ENCODE measurements at regions not wholly inside any gene's neighbourhood (a gene's known extent, or its start where the extent isn't known, plus 50 kb on each side); places are given as distances from the start of the nearest gene placed in this dataset.

DNA sequence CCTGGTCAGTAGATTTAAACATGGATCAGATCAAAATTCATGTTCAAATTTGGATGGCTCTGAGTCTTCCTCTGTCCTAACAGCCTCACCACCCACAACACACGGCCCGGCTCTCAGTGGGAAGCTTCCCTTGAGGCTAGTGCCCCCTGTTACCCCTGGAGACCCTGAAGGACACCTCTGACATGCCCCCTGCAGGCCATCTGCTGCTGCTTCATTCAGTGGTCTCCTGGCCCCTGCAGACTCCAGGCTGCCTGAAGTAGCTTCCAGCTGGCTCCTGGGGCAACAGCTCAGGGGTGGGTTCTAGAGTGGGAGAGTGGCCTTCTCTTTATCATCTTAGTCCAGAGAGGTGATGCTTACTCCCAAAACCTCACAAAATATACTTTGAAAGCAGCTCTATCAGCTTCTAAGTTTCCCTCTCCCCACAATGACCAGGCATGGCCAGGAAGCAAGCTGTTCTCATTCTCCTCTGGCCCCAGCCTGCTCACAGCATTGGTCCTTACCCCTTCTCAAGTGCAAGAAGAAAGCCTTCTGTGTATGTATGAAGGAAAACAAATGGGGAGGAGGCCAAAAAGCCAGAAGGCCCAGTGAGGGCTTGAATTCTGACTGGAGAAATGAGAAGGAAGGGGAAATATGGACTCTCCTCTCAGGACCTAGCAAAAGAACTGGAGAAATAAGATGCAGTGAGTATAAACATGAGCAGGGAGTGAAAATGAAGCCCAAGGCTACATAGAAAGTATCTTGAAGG, 189.6 kb upstream of the INHBA start:
- intact Hi-C loops (cut with DNase I) = no loop called here
- H3K9me3 ChIP-seq = no peaks in the 10 kb centered on the region
- 90 to 91% methylated on average over 2 of the region's 2 CpGs for WGBS, 2 donors
- H3K36me3 ChIP-seq = no peaks in the 10 kb centered on the region
- no peak overlapping the region for H3K27ac ChIP-seq
- no peaks in the 10 kb centered on the region for H3K27me3 ChIP-seq
- TF ChIP-seq, protein P1, sequence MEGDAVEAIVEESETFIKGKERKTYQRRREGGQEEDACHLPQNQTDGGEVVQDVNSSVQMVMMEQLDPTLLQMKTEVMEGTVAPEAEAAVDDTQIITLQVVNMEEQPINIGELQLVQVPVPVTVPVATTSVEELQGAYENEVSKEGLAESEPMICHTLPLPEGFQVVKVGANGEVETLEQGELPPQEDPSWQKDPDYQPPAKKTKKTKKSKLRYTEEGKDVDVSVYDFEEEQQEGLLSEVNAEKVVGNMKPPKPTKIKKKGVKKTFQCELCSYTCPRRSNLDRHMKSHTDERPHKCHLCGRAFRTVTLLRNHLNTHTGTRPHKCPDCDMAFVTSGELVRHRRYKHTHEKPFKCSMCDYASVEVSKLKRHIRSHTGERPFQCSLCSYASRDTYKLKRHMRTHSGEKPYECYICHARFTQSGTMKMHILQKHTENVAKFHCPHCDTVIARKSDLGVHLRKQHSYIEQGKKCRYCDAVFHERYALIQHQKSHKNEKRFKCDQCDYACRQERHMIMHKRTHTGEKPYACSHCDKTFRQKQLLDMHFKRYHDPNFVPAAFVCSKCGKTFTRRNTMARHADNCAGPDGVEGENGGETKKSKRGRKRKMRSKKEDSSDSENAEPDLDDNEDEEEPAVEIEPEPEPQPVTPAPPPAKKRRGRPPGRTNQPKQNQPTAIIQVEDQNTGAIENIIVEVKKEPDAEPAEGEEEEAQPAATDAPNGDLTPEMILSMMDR (IDR thresholded peaks at IDR 0.05) = no peak
- no peak for TF ChIP-seq POLR2A (IDR thresholded peaks at IDR 0.05)
- no peak for DNase-seq
- no peak overlapping the region for H3K4me3 ChIP-seq (replicated peaks in 1 of 3)
- H3K4me1 ChIP-seq = no peaks in the 10 kb centered on the region

DNA sequence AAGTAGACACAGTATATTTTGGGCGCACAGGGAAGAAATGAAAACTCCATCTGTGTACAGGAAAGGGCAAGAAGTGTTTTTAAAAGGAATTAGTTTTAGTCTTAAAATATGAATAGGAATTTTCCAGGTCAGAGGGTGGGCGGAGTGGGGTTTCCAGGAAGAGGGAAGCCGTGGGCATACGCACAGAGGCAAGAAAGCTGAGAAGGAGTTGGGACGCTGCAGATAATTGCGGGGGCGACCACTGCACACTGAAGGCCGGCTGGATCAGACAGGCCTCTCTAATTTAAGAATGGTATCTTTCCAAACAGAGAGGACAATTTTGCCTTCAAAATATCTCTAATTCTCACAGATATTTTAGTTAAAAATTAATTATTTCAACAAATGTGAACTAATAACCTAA, 189.1 kb upstream of the INHBA start:
- DNase-seq = no peak
- intact Hi-C loops (cut with DNase I) = no loop called here
- Histone ChIP-seq H3K4me1 (no peaks in the 10 kb centered on the region), H3K27me3 (no peaks in the 10 kb centered on the region), H3K4me3 (replicated peaks in 1 of 3) (no peak overlapping the region), H3K27ac (no peak overlapping the region), H3K36me3 (no peaks in the 10 kb centered on the region), H3K9me3 (no peaks in the 10 kb centered on the region)
- WGBS, 2 donors = 80 to 82% methylated on average over 8 of the region's 8 CpGs
- TF ChIP-seq POLR2A (IDR thresholded peaks at IDR 0.05) = no peak
- TF ChIP-seq, protein P1 (IDR thresholded peaks at IDR 0.05) = no peak

GRCh38 chr7:41890631-41891274, 187.9 kb upstream of the INHBA start:
- WGBS, 2 donors = 83 to 85% methylated on average over 9 of the region's 9 CpGs
- H3K27ac ChIP-seq = no peak overlapping the region
- no peaks in the 10 kb centered on the region for H3K9me3 ChIP-seq
- H3K27me3 ChIP-seq = no peaks in the 10 kb centered on the region
- intact Hi-C loops (cut with DNase I) = no loop called here
- DNase-seq = no peak
- no peaks in the 10 kb centered on the region for H3K36me3 ChIP-seq
- no peaks in the 10 kb centered on the region for H3K4me1 ChIP-seq
- H3K4me3 ChIP-seq (replicated peaks in 1 of 3) = no peak overlapping the region
- TF ChIP-seq, protein P1 (IDR thresholded peaks at IDR 0.05) = no peak
- no peak for TF ChIP-seq POLR2A (IDR thresholded peaks at IDR 0.05)

- Histone ChIP-seq H3K4me1 (no peaks in the 10 kb centered on the region), H3K27me3 (no peaks in the 10 kb centered on the region), H3K4me3 (replicated peaks in 1 of 3) (no peak overlapping the region), H3K9me3 (no peaks in the 10 kb centered on the region), H3K27ac (no peak overlapping the region), H3K36me3 (no peaks in the 10 kb centered on the region)
- 89 to 90% methylated on average over 4 of the region's 4 CpGs for WGBS, 2 donors
- no peak for DNase-seq
- TF ChIP-seq POLR2A (IDR thresholded peaks at IDR 0.05) = no peak
- intact Hi-C loops (cut with DNase I) = no loop called here
Observed at GRCh38 chr7:41889472-41889871, 186.6 kb upstream of the INHBA start.

GRCh38 chr7:41889040-41889439, 186.2 kb upstream of the INHBA start:
- DNase-seq = no peak
- intact Hi-C loops (cut with DNase I) = no loop called here
- 76 to 87% methylated on average over 5 of the region's 5 CpGs for WGBS, 2 donors

More at GRCh38 chr7:41889040-41889439, 186.2 kb upstream of the INHBA start:
- Histone ChIP-seq H3K27ac (no peak overlapping the region), H3K27me3 (no peaks in the 10 kb centered on the region), H3K4me1 (no peaks in the 10 kb centered on the region), H3K4me3 (replicated peaks in 1 of 3) (no peak overlapping the region), H3K9me3 (no peaks in the 10 kb centered on the region), H3K36me3 (no peaks in the 10 kb centered on the region)
- TF ChIP-seq, protein P1 (IDR thresholded peaks at IDR 0.05) = no peak
- no peak for TF ChIP-seq POLR2A (IDR thresholded peaks at IDR 0.05)
